IPS-NIHi7 (cell line): ENCODE measurements at regions not wholly inside any gene's neighbourhood (a gene's known extent, or its start where the extent isn't known, plus 50 kb on each side); places are given as distances from the start of the nearest gene placed in this dataset.
"Not testable (repeated sequence)": the region's sequence is repeated elsewhere in the genome, so short reads cannot be mapped to it uniquely, and the experiment has no call there.

Experiments used
- DNase-seq: peaks from one replicate; pipeline ENCODE4 v3.0.0; 2012; ENCODE audit warnings: mixed read lengths; ENCODE audit errors: extremely low spot score

- DNase-seq: no peak
These were observed 662.5 kb downstream of the LUZP2 start for GRCh38 chr11:25159341-25159740.

GRCh38 chr11:25163421-25163820, 666.6 kb downstream of the LUZP2 start:
- DNase-seq: no peak

DNA sequence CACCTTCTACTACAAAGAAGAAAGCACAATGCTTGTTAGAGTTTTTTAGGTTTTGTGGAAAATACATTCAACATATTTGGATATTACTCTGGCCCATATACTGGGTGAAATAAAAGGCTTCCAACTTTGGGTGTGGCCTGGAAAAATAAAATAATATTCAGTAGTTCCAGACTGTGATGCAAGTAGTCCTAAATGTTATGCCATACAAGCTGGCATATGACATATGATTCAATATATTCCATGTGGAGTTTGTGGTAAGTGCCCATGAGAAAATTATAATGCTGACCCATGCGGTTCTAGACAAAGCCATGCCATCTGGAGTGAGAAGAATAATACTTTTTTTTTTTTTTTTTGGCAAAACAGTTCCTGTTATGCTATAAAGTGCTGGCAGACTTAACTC, 683.3 kb downstream of the LUZP2 start:
- no peak for DNase-seq

GRCh38 chr11:25183411-25183810, 686.6 kb downstream of the LUZP2 start:
- no peak for DNase-seq

GRCh38 chr11:25197515-25197914, 700.7 kb downstream of the LUZP2 start:
- no peak for DNase-seq

- no peak for DNase-seq
These were observed 701.9 kb downstream of the LUZP2 start for GRCh38 chr11:25198704-25199103.

GRCh38 chr11:25200925-25201324, 704.1 kb downstream of the LUZP2 start:
- no peak for DNase-seq

- no peak for DNase-seq
These were observed 709.9 kb downstream of the LUZP2 start for GRCh38 chr11:25206762-25207161.

GRCh38 chr11:25211635-25212254, 714.9 kb downstream of the LUZP2 start:
- no peak for DNase-seq

GRCh38 chr11:25214535-25215176, 717.8 kb downstream of the LUZP2 start:
- DNase-seq: no peak

DNA sequence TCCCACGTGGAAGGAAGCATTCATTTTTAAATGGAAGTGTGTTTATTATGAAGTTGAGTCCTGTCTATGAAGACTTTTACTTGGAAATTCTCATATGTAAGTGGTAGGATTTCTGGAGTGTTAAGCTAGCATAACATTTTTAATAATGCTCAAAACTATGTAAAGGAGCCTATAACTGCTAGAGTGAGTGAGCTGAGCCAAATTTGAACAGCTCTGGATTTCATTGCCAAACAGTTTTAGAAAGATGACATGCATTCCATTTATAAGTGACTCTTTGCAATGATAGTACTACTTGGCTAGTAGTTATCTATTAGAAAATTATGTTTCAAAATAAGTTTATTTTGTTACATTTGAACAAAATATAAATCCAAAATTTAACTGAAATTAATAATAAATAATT, 721.2 kb downstream of the LUZP2 start:
- DNase-seq: no peak

DNA sequence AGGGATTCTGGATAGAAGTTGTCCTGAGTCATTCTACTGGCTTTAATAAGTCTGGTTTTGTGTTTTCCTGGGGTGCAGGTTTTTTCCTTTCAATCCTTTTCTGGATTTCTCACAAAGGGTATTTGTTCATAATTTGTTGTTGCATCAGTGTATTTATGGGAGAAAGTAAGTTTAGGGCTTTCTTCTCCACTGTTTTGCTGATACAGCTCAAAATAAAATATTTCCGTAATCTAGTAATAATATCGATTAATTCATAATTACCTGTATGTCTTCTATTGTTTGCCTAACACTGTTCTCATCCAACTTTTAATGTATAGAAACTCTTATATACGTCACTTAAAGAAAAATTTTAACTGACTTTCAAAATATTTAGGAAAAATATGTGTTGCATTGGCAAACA, 728.2 kb downstream of the LUZP2 start:
- no peak for DNase-seq

GRCh38 chr11:25242928-25243327, 746.1 kb downstream of the LUZP2 start:
- no peak for DNase-seq

GRCh38 chr11:25244126-25244525, 747.3 kb downstream of the LUZP2 start:
- DNase-seq: no peak

- no peak for DNase-seq
These were observed 750.5 kb downstream of the LUZP2 start for GRCh38 chr11:25247336-25247735.

DNA sequence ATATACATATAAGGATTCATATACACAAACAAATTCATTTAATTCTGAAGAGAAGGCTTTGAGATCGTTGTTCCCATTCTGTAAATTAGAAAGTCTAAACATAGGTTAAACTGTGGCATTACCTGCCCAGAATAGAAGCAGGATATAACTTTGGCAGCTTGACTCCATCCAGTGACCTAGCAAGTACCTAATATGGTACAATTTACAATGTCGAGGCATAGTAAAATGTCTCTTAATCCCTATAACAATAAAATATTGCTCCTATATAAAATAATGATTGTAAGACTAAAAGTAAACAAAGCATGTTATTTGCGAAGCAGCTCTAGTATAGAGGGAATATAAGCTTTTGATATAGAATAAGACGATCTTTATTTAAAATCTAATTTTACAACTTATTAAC, 756.0 kb downstream of the LUZP2 start:
- DNase-seq: no peak

DNA sequence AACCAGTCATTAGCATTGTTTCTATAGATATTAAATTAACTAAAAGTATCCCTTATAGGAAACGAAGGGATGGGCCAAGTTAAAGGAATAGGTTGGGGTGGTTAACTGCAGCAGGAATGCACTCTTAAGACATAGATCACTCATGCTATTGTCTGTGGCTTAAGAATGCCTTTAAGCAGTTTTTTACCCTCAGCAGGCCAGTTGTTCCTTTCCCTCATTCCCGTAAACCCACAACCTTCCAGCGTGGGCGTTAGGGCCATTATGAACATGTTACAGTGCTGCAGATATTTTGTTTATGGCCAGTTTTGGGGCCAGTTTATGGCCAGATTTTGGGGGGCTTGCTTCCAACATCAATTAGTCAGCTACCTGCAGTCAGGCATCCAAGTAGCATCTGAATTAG, 767.0 kb downstream of the LUZP2 start:
- DNase-seq: not testable (repeated sequence)

DNA sequence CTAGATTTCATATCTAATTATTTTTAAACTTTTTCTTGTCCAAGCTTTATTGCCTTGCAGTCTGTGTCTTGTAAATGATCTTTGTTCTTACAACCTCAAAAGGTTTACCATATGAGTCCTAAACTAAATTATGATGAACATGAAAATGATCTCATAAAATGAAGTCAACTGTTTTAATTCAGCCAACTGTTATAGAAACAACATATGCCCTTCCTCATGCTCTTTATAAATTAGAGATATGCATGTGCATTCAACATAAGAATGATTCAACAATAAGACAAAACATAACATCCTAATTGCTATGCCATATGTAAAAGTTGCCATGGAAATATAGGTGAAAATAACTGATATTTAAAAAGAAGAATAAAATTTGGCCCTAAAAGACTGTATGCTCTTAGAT, 774.4 kb downstream of the LUZP2 start:
- DNase-seq: no peak

DNA sequence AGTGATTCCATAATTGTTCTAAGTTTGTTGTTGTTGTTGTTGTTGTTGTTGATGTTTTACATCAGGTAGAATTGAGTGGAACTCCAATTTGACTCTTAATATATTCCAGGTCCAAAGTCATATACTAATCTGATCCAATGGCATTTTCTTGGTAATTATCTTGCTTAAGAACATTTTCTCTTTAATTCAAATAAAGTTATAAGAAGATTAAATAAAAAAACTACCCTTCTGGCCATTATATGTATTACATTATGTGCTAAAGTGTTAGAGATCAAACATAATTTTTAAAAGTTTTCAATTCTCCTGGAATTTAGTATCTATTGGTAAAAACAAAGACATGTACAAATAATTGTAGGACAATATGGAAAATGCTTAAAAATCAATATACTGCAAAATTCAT, 775.4 kb downstream of the LUZP2 start:
- no peak for DNase-seq

GRCh38 chr11:25280821-25281220, 784.0 kb downstream of the LUZP2 start:
- not testable (repeated sequence) for DNase-seq

- no peak for DNase-seq
These were observed 796.3 kb downstream of the LUZP2 start for GRCh38 chr11:25293166-25293565.

DNA sequence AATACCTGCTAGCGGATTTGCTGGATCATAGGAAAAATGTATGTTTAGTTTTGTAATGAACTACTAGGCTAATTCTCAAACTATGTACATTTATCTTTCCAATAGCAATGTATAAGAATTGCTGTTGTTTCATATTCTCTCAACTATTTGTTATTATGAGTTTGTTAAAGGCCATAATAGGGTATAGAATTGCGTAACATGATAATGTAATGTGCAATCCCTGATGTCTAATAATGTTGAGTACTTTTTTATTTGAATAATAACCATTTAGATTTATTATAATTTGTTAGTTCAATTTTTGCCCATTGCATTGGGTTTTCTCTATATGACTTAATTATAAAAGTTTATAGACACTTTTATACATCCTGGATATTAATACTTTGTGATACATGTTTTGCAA, 801.6 kb downstream of the LUZP2 start:
- DNase-seq: no peak

- no peak for DNase-seq
These were observed 813.0 kb downstream of the LUZP2 start for GRCh38 chr11:25309818-25310217.

- no peak for DNase-seq
These were observed 820.4 kb downstream of the LUZP2 start for GRCh38 chr11:25317216-25317615.
